ENCODE measurements at regions not wholly inside any gene's neighbourhood (a gene's known extent, or its start where the extent isn't known, plus 50 kb on each side); places are given as distances from the start of the nearest gene placed in this dataset.
"Not testable (repeated sequence)": the region's sequence is repeated elsewhere in the genome, so short reads cannot be mapped to it uniquely, and the experiment has no call there.

- no peak for DNase-seq (ENCODE audit: insufficient read length, low spot score)
- TF ChIP-seq CTCF (IDR thresholded peaks at IDR 0.05; ENCODE audit: insufficient read depth, missing control alignments) = no peak
- no peak for FAIRE-seq
These were observed 1669.5 kb upstream of the DDX18 start for GRCh38 chr2:116145031-116145430.

GRCh38 chr2:116148361-116148760, 1666.1 kb upstream of the DDX18 start:
- TF ChIP-seq CTCF (IDR thresholded peaks at IDR 0.05; ENCODE audit: insufficient read depth, missing control alignments) = no peak
- no peak for DNase-seq (ENCODE audit: insufficient read length, low spot score)
- no peak for FAIRE-seq

GRCh38 chr2:116153729-116154128, 1660.8 kb upstream of the DDX18 start:
- DNase-seq (ENCODE audit: insufficient read length, low spot score) = no peak
- no peak for FAIRE-seq
- TF ChIP-seq CTCF (IDR thresholded peaks at IDR 0.05; ENCODE audit: insufficient read depth, missing control alignments) = no peak

GRCh38 chr2:116160657-116161056, 1653.8 kb upstream of the DDX18 start:
- no peak for DNase-seq (ENCODE audit: insufficient read length, low spot score)
- no peak for FAIRE-seq
- TF ChIP-seq CTCF (IDR thresholded peaks at IDR 0.05; ENCODE audit: insufficient read depth, missing control alignments) = no peak

GRCh38 chr2:116162395-116162794, 1652.1 kb upstream of the DDX18 start:
- no peak for TF ChIP-seq CTCF (IDR thresholded peaks at IDR 0.05; ENCODE audit: insufficient read depth, missing control alignments)
- FAIRE-seq (no peak), DNase-seq (ENCODE audit: insufficient read length, low spot score) (no peak)

GRCh38 chr2:116167107-116167506, 1647.4 kb upstream of the DDX18 start:
- TF ChIP-seq CTCF (IDR thresholded peaks at IDR 0.05; ENCODE audit: insufficient read depth, missing control alignments) = no peak
- DNase-seq (ENCODE audit: insufficient read length, low spot score) = no peak
- FAIRE-seq = no peak

- TF ChIP-seq CTCF (IDR thresholded peaks at IDR 0.05; ENCODE audit: insufficient read depth, missing control alignments) = no peak
- FAIRE-seq (no peak), DNase-seq (ENCODE audit: insufficient read length, low spot score) (no peak)
These were observed 1634.4 kb upstream of the DDX18 start for GRCh38 chr2:116180072-116180471.

- not testable (repeated sequence) for FAIRE-seq; DNase-seq (ENCODE audit: insufficient read length, low spot score)
These were observed 1623.8 kb upstream of the DDX18 start for GRCh38 chr2:116190684-116191083.
